ENCODE measurements at regions not wholly inside any gene's neighbourhood (a gene's known extent, or its start where the extent isn't known, plus 50 kb on each side); places are given as distances from the start of the nearest gene placed in this dataset.

DNA sequence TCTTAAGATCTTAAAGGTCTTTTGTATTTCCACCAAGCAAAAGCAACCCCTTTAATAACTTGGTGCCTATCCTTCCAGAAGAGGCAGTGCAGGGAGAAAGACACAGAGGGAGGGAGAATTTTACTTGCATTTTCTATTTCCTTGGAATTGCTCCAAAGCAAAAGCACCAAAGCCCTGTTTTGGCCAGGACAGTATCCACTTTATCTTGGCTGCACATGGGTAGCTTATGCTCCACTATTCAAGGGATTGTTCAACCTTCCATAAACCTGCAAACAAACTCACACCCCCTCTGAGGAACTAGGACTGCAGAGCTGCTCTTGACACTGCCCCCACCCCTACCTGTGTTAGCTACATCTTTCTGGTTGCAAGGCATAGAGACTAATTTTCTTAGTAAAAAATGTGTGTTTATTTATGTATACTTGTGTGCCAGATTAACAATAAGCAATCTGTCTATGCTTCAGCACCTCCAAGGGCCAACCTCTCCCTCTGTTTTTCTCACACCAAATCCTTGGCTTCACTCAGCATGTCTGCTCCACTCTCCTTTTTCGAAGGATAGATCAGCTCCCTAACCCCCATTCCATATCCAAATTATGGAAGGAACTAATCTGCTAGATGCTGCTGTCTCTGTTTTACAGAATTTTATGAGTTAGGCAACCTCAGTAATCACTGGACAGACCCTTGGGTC, 68.1 kb upstream of the KLF12 start:
- no peak for DNase-seq (ENCODE audit: low spot score)

DNA sequence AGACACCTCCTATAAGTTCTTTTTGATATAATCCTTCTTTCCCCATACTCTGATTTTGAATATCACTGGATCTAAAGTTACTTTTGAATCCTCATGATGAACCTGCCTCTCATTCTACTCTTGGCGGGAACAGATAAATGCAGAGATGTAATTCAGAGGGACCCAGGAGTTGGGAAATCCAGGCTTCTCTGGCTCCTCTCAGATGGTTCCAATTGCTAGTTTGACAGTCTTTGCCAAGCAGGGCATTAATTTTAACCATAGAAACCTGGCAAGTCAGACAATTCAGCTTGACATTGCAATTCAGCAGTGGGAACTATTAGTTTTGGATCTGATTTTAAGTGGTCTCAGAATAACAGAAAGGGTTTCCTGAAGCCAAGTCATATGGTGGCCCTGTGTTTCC, 67.3 kb upstream of the KLF12 start:
- no peak for DNase-seq (ENCODE audit: low spot score)

DNA sequence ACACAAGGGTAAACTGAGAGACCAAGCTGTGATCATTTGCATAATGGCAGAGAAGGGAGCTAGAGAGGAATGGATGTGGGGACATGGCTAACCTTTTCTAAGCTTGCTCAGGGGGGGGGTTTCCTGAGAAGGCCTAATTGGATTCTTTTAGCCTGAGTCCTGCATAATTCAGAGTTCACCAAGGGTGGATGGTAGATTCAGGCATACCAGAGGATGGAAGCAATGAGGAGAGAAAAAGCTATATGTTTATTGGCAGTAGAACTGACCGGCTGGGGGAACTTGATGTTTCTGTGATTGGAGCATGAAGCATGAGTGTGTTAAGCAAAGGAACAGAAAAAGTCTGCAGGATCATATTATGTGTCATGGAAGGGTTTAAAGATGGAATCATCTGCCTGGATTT, 65.9 kb upstream of the KLF12 start:
- no peak for DNase-seq (ENCODE audit: low spot score)

DNA sequence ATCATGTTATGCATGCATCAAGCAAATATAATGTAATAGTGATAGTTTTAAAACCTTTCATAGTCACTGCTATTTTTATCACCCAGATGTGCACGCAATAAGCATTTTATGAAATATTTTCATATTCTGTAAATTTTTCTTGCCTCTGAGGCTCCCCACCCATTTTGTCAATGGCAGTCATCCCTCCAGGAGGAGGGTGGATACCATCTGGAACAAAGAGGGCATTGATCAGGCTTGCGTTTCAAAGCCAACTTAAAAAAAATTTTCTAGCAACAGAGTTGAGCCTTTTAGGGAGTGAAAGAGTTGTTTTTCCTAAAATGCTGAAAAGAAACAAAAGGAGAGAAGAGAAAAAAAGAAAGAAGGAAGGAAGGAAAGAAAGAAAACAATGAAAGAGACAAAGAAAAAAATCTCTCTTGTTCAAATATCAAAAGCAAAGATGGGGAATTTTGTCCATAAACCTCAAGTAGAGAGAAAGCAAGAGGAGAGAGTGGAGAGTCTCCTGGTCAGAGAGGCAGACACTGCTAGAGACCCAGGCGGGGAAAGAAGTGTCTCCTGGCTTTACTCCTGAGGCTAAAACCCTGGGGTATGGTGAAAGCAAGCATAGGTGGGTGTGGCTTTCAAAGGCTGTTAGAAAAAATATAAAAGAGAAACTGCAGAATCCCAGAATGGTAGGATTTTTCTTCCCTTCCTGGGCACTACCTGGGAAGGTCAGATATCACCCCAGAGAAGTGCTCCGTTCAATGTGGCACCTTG, 63.6 kb upstream of the KLF12 start:
- DNase-seq (ENCODE audit: low spot score), result no peak

DNA sequence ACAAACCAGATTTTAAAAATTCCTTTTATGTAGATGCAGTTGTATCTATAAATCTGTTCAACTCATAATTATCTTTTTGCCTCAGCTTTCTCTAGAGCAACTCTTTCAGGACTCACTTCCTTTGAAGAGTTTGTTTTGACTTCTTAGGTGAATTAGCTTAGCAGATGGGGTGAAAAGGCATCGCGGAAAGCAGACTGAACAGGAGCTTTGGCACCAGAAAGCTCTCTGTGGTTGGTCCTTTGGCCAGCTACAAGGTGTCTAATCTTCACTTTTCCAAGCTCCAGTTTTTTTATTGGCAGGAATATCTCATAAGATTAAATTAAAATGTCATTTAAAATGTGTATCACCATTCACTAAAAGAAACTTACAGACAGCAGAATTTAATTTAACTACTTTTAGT, 60.6 kb upstream of the KLF12 start:
- DNase-seq (ENCODE audit: low spot score), result no peak

DNA sequence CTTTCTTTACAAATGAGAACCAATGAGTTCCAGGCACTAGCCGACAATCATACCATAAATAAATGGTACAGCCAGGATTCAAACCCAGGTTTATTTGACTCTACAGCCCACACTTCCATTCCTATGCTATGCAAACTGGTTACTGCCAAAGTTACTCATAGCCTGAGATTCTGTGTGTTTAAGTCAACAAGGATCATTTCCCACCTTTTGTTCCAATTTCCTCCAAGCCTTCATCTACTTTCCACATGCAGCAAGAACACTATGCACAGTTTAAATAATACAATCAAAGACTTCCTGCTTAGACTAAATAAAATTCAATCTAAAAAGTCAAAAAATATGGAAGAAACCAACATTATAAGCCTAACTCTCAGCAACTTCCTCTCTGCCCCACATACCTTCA, 59.2 kb upstream of the KLF12 start:
- no peak for DNase-seq (ENCODE audit: low spot score)

DNA sequence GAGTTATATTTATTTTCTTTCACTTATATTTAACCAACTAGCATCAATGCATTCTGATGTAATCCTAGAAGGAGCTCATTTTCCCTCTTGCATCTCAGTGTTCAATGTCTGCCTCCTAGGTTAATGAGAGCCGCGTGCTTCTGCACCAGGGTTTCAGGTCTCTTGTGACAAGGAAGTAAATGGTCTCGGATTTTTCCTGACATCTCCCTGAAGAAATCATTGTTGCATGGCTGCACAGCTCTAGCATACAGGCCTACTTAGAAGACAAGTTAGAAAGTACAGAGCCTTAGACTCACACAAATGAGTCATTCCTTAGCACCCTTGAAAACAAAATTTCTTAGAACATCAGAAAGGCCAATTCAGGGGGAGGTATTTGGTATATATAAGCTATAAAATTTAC, 57.2 kb upstream of the KLF12 start:
- DNase-seq (ENCODE audit: low spot score), result no peak

DNA sequence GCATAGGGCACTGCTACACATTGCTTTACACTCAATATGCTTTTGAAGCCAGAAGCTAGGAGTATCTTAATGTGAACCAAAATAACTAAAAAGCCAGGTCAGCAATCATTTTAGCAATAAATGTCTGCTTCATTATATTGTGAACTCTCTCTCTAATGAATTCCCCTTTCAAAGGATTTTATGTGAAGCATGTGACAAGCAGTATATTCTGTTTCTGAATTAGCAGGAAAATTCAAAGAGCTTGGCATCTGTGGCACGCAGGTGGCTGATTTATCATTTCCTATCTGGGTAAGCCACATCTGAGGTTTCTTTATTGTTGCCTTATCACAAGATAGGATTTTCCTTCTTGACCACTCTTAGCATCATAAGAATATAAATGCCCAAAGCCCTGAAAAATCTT, 56.8 kb upstream of the KLF12 start:
- DNase-seq (ENCODE audit: low spot score), result peak; percentile 22

DNA sequence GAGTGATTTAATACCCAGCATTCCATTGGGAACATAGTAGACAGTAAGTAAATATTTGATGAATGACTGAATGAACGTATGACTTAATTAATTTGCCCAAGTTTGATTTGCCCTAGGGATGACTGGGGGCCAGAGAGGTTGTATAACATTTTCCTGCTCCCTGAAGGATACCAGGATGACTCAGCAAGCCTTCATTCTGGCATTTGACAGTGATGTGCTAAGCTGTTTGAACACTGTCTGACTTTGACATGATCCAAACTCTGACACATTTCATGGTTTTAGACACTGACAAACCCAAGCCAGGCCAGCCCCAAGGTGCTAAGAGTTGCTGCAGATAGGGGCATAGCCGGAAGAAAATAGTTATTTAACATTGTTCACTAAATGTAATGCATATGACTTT, 53.4 kb upstream of the KLF12 start:
- DNase-seq (ENCODE audit: low spot score), result no peak

DNA sequence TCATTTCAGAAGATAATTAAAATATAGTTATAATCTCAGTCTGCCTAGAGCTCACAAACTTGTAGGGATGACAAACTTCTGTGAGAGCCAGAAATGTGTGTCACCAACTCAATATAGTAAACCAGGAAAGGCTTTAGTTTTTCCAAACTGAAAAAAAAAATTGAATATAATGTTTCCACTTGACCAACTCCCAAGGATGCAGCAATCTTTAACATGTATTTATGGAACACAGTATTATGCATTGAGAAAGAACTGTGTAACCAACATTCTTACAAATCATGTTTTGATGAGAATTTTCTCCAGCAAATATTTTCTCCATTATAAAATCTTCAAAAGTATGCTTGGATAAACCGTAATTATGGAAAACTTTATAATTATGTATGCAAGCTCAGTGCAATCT, 50.1 kb upstream of the KLF12 start:
- DNase-seq (ENCODE audit: low spot score), result no peak

Data from CD4-positive, alpha-beta T cell treated with Interleukin-15 for 4 hours (primary cell).